GM18511 (cell line): ENCODE measurements at regions not wholly inside any gene's neighbourhood (a gene's known extent, or its start where the extent isn't known, plus 50 kb on each side); places are given as distances from the start of the nearest gene placed in this dataset.

Experiments
- ATAC-seq: cut with Tn5 transposase; IDR thresholded peaks from one replicate; pipeline ENCODE4 v1.9.1; 2021; ENCODE audit warnings: mild to moderate bottlenecking, moderate library complexity; ENCODE audit not compliant: unreplicated experiment

DNA sequence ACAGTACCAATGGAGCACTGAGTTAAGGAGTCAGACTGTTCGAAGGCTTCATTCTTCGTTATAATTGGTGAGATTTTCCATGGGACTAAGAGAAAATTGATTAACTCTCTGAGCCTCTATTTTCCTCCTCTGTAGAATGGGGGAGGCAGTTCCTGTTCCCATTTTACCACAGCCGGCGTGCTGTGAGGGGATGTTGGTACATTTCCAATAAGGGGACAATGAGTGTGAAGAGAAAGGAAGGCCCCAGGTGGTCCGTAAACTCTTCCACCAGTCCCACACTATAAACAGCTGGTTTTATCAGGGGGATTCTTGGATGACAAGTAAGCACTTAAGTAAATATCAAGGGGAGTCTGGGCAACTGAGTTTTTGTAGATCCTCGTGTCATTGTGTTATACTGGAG is 109.9 kb downstream of the DAD1 start:
- no peak for ATAC-seq

DNA sequence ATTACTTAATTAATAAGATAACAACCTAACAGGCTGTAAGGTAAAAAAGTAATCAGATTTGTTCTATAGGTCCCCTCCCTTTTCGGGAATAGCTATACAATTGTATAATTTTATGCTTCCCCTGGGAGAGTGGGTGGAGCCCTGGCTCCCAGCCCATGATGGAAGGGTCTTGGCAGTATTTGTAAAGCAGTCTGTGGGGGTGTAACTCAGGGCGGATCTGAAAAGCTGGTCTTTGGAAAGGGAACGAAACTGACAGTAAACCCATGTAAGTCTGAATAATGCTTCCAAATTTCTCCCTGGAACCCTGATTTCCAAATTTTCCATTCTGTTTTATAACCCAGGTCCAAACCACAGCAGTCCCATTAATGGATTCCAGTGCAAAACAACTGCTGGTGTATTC is 110.4 kb downstream of the DAD1 start:
- ATAC-seq, result no peak

DNA sequence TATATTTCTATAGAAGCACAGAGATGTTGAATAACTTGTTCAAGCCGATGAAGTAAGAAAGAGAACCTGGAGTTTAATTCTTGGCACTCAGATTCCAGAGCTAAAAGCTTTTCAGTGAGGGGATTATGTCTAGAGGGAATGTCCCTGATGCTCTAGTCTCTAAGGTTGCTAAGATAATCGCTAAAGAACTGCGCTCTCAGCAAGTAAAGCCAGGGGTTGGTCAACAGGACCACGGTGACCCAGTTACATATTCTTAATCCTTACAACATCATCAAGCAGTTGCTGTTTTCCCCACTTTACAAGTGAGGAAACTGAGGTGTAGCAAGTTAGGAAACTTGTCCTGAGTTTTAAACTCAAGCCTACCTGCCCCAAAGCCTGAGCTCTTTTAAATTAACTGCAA is 110.8 kb downstream of the DAD1 start:
- no peak for ATAC-seq

DNA sequence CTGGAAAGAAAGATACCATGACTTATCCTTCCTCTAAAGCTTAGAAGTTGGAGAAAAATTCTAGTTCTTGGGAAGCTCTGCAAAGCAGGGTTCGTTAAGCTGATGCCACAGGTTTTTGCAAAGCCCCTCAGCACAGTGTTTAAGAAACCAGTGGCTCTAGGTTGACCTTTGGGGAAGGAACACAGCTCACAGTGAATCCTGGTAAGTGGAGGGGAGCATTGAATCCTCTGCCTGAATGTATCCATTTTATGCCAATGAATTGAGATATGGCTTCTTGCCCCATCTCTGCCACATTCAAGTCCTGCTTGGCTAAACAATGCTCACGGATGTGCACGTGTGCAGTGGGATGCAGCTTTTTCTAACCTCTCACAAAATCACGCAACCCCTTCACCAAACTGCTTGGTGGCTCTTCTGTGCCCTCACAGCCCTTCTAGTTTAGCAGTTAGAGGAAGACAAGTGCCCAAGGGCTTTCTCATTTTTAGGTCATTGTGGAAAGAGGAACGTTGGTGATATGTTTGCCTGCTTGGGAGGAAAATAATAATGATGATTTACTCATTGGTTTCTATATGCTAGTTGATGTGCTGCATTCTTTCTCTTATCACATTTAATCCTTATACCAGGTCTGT is 111.3 kb downstream of the DAD1 start:
- no peak for ATAC-seq

DNA sequence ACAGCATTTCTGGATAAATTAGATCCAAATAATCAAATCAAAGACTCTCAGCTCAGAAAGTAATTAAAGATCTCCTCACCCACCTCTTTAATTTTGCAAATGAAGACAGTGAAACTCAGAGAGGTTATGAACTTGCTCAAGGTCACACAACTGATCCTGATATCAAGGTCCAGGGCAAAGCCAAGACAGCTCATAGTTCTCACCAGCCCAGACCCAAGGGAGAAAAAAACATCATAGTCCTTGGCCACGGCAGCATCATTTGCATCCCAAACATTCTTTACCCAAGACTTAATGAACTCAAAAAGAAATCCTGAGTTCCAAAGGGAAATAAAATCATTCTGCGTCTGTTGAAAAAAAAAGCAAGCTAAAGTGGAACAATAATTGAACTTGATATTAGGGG is 112.1 kb downstream of the DAD1 start:
- ATAC-seq, result no peak

DNA sequence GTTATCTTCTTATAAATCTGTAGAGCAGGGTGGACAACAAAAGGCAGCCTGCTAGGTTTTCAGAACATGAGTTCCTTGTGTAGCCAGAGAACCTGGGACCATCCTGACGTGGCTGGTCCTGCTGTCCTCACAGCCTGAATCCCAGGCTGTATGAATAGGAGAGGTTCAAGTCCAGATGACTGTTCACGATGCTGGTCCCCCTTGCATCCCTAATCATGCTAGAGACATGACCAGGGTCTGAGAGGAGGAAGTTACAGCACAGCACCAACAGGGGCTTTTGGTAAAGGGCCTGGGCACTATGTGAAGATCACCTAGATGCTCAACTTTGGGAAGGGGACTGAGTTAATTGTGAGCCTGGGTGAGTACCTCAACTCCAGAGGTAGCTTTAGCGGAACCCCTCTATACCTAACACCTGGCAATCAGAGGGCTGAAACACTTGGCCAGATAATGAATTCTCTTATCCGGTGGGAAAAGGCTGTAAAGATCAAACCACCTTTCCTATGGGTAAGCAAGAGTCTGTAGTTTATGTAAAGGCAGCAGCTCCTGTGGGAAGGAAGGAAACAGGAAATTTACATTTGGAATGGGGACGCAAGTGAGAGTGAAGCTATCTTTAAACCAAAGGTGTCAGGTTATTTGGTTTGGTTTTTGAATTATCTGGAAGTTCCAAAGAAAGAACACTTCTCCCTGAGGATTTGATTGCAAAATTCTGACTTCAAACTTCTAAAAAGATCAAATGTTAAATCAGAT is 112.8 kb downstream of the DAD1 start:
- no peak for ATAC-seq

DNA sequence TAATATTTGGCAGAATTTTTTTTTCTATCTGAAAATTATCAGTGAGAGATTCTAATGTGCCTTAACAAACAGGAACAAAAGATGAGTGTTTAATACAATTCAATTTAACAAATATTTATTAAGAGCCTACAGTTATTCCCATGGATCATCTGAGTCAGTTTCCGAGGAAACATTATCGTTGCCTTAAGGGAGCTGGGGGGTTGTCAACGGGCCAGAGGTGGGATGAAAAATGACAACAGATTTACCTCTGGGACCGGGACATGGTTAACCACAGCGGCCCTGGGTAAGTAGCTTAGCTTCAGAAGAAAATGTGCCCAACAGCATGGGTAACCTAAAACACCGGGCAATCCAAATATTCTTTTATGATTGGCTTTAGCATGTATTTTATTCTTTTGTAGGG is 113.6 kb downstream of the DAD1 start:
- ATAC-seq, result no peak

DNA sequence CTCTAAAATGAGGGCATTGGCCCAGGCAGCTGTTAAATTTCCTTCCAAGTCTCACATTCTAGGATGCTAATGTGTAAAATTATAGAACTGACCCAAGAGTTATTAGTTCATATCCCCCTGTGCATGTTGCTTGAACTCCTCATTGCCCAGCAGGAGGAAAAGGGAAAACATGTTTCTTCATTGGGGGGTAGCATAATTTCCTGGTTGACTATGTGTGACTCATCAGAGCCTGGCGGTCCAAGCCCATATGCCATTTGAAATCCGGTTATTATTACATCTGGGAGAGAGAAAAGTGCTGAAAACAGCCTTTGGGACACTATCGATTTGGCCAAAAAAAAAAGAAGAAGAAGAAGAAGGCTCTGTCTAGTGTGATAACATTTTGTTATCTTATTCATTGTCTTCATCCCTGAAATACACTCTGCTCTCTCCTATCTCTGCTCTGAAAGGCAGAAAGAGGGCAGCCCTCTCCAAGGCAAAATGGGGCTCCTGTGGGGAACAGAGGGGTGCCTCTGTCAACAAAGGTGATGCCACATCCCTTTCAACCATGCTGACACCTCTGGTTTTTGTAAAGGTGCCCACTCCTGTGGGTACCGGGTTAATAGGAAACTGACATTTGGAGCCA is 114.2 kb downstream of the DAD1 start:
- no peak for ATAC-seq

DNA sequence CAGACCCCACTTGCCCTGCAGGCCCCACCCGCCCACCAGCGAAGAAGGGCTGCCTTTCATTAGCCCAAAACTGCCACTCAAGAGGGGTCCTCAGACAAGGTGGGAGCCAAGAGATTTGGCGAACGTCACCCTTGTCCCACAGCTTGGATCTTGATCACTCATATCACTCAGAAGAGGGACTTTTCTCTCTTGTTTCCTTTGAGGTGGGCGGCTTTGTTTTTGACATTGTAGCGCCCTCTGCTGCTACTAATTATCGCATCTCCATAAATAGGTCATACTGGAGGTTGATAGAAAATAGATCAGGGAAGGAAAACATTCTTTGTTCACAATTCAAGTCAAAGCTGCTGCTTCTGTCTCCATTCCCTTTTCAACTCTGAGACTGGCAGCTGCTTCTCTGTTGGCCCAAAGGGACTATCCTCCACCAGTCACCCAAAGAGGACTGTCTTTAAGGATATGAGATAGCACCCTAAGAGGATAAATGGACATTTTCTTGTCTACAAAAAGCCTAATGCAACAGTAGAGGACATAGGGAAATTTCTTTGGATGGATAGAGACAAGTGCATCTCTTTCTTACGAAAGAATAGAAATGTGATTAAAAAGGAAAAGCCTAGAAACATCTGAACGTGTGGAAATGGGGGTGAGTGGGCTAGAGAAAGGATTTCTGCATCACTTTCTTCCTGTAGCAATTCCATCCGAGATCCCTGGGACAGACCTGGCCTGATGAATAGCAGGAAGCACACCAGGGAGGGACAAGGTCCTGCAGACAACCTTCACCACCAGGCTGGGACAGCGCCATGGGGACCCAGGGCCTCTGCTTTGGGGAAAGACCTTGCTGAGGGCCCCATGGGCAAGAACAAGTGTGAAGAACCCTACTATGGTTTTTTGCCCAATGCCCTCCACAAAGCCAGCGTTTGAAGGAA is 115.8 kb downstream of the DAD1 start:
- peak; percentile 69 for ATAC-seq

DNA sequence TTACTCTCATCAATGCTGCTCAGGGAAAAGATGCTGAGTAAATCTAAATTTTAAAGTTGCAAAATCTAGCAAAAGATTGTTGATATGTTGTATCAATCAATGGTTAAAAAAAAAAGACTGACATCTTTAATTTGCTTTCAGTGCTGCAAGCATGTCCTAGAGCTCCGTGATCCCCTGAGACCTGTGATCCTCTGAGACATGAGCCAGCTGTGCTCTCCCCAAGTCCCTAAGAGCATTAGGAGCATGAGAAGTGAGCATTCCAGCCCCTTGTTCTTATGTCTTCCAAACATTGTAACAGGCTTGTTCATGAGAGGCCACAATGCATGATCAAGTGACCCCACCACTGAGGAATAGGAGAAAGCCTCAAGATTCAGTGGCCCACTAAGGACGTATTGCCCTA is 116.6 kb downstream of the DAD1 start:
- no peak for ATAC-seq

DNA sequence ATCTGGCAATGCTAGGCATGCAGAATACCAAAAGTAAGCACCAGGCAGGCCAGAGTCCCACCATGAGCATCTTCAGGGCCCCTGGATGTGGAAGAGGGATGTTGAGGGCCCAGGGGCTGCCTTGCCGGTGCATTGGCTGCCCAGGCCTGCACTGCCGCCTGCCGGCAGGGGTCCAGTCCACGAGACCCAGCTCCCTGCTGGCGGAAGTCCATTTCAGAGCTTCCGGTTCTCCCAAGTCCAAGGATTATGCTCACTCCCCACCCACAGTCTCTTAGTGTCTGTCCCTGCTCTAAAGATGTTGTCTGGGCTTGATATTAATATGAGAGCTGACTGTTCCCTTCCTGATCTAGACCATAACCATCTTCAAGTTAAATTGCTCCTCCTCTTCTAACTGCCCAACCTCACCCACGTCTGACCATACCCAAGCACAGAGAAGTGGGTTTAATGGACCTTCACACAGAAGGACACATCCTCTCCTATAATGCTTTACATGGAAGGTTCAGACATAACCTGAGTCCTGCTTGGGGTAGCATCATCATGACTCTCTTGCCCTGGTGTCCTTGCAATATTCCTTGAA is 117.4 kb downstream of the DAD1 start:
- no peak for ATAC-seq

DNA sequence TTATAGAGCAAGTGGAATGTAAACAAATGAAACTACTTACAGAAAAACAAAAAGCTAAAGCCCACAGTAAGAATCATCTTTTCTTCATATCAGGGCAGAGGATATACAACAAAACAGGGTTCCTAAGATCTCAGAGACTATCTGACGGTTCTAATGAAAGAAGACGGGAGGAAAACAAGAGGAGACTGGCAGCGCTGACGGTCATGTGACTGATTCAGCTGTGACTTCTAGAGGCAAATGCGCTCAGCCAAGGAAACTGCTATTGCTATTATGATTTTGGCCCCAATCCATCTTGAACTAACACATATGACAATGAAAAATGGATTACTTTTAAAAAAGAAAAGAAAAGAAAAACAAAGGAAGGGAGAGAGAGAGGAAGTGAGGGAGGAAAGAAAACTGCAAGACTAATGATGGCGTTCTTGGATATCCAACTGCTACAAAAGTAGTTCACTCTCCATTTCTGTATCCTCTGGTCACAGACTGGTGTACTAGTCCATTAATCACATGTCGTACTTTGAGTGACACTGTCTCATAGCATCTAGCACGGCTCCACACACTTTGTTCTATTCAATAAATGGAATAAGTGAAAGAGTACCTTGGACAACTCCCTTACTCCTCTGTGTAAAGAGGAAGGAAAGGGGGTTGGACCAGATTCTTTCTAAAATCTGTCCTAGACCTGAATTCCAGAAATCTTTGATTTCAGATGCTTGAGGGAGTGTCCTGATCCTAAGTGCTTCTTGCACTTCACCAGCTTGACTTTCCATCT is 119.3 kb downstream of the DAD1 start:
- ATAC-seq, result no peak

DNA sequence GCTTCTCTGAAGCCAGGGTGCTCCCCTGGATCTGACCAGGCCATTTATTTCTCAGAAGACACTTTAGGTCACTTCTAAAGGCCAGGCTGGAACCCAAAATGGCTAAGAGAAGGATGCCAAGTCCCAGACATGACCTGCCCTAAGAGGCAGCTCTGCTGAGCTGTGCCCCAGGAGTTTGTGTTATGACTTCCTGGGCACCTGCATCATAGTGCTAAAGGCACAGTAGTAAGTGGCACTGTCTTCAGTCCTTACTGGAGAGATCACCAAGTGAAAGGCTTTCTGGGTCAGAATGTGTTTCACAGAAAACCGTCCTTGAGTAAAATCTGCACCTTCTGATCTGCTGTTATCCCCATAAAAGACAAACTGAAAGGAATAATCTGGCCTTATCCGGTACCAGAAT is 120.2 kb downstream of the DAD1 start:
- no peak for ATAC-seq

DNA sequence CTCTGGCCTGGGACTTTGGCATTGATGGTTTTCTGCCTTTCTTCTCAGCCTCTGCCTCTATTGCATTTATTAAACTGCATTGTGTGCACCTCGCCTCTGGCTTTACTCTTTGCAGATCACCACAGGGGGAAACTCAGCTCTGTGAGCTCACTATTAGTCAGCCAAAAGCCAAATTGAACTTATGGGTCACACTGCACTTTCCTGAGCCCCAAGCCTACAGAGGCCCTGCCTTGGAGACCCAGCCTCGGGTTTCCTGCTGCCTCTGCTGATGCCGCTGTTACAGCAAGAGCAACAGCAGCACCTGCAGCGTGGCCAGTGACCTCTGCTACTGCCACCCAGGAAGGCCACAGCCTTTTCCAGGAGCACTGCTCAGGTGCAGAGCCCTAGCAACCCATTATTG is 122.5 kb downstream of the DAD1 start:
- ATAC-seq, result peak; percentile 43

DNA sequence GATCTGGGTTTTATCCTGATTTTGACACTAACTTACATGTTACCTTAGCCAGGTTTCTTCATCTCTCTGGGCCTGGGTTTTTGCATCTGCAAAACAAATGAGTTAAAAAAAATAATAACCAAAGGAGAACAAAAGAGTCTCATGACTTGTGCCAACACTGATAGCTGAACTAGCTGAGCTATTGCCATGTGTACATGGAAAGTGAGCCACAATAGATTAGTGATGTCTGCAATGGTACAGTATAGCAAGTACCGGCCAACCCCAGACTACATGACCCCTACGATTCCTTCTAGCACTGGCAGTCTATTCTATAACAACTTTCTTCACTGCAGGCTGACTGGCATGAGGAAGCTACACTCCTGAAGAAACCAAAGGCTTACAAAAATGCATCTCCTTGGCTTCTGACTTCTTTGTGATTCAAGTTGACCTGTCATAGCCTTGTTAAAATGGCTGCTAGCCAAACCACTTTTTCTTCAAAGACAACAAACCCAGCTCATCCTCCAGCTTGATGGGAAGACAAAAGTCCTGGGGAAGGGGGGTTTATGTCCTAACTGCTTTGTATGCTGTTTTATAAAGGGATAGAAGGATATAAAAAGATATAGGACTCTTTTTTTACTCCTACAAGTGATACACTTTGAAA is 123.7 kb downstream of the DAD1 start:
- no peak for ATAC-seq

DNA sequence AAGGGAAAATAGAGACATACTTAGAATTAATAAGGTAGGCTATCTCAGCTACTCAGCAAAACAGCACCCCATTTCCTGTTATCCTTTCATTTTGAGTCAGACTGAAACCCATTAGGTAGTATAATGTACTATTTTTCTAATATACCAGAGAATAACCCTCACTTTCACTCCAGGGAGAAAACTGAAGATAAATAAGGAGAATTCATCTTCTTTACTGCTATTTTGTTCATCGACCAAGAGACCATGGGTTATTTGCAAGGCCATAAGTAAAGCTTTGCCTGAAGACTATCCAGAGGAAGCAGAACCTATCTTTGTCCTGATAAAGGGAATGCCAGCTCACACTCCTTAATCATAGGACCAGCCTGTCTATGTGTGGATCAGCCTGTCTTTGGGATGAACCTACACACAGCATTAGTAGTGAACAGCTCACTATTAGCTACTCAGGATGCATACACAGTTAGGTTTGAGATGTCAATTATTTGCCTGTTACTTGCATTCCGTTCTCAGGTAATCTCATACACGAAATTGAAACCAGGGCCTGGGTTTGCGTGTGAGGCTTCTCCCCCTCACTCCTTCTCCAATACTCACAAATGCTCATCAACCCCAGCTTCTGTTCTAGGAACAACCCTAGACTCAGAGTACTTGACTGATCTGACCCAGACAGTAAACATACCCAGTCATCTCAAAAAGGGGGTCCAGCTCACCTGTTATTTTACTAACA is 124.4 kb downstream of the DAD1 start:
- ATAC-seq, result peak; percentile 79

DNA sequence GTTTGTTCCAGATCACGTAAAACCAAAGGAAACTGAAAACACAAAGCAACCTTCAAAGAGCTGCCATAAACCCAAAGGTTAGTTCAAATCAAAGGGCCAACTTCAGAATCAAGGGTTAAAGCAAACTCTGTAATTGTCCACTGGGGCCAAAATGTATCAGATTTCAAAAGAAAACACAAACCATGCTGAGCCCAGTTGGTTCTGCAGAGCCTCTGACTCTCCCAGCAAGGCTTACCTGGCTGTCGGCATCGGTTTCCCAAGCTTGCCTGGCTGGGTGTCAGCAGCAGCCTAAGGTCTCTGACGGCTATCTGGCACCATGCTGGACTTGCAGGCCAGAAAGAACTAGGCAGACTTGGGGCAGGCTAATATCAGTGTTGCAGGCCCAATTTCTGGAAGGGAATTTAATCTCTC is 125.3 kb downstream of the DAD1 start:
- no peak for ATAC-seq

DNA sequence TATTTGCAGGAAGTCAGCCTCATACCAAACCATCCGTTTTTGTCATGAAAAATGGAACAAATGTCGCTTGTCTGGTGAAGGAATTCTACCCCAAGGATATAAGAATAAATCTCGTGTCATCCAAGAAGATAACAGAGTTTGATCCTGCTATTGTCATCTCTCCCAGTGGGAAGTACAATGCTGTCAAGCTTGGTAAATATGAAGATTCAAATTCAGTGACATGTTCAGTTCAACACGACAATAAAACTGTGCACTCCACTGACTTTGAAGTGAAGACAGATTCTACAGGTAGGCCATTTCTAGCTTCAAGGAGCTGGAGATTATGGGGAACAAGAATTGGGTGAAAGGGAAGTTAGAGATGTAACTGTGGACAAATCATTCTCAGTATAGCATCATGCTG is 126.1 kb downstream of the DAD1 start:
- no peak for ATAC-seq
